Heart left ventricle (tissue), 16 donors: ENCODE measurements at regions not wholly inside any gene's neighbourhood (a gene's known extent, or its start where the extent isn't known, plus 50 kb on each side); places are given as distances from the start of the nearest gene placed in this dataset.

ENCODE experiments used
- ATAC-seq, 4 donors: fragments of 200-7000 bp; cut with Tn5 transposase; one replicate each; pipeline ENCODE4 v1.9.1; 2020 to 2022; ENCODE audit warnings: moderate library complexity in 4 of 4, mild to moderate bottlenecking in 3 of 4, moderate number of reproducible peaks in 1 of 4
- DNase-seq, 5 donors: peaks; one replicate each; pipeline ENCODE4 v3.0.0-alpha.2; 2020
- H3K27ac ChIP-seq, 12 donors: fragments of 200-600 bp; sonication (generic) in 4 of 12; one replicate each; pipeline versions ENCODE4 v1.5.0 to v1.8.0; 2016 to 2022; ENCODE audit warnings: mild to moderate bottlenecking in 2 of 12
- H3K27me3 ChIP-seq, 9 donors: fragments of 200-600 bp; sonication (generic) in 2 of 9; one replicate each; pipeline versions ENCODE4 v1.5.1 to v1.8.0; 2016 to 2022; ENCODE audit warnings: mild to moderate bottlenecking in 3 of 9
- H3K36me3 ChIP-seq, 9 donors: fragments of 200-600 bp; sonication (generic) in 2 of 9; one replicate each; pipeline versions ENCODE4 v1.5.0 to v1.8.0; 2018 to 2022; ENCODE audit warnings: mild to moderate bottlenecking in 2 of 9
- H3K4me1 ChIP-seq, 12 donors: fragments of 200-600 bp; sonication (generic) in 4 of 12; one replicate each; pipeline versions ENCODE4 v1.5.0 to v1.8.0; 2016 to 2022; ENCODE audit warnings: mild to moderate bottlenecking in 3 of 12
- H3K4me3 ChIP-seq, 12 donors: fragments of 200-600 bp; sonication (generic) in 4 of 12; one replicate each; pipeline versions ENCODE4 v1.5.0 to v1.8.0; 2017 to 2022; ENCODE audit warnings: mild to moderate bottlenecking in 9 of 12, moderate library complexity in 4 of 12
- H3K9me3 ChIP-seq, 12 donors: fragments of 200-600 bp; sonication (generic) in 4 of 12; one replicate each; pipeline versions ENCODE4 v1.5.0 to v1.8.0; 2016 to 2022; ENCODE audit warnings: mild to moderate bottlenecking in 1 of 12
- CTCF ChIP-seq, 12 donors: fragments of 200-600 bp; sonication (generic) in 4 of 12; IDR thresholded peaks; one replicate each; pipeline versions ENCODE4 v1.5.0 to v1.8.0; 2018 to 2022; ENCODE audit warnings: antibody characterized with exemption in 12 of 12, mild to moderate bottlenecking in 5 of 12
- POLR2A ChIP-seq, 2 donors: fragments of 450-650 bp; IDR thresholded peaks; one replicate each; pipeline ENCODE4 v1.6.1; 2017; ENCODE audit warnings: antibody characterized with exemption in 2 of 2, mild to moderate bottlenecking in 2 of 2, moderate library complexity in 2 of 2
- WGBS, 4 donors: extraction: QIAGEN DNeasy Blood & Tissue Kit in 2 of 4; methylation state at CpG; one replicate each; pipeline versions ENCODE4 v1.1.5 to v1.1.7; 2013 to 2018; 5-methylcytosine and 5-hydroxymethylcytosine counted together
- intact Hi-C, 10 donors: fragments of 100-400 bp; cut with DNase I; formaldehyde crosslinking; loops; one replicate each; pipeline versions ENCODE4 v1.11.1 to v1.14.2; 2022
- donor health status: ischemic (EF 13 %, LVEDD 7.1; RV severe dilation, severe dysfunction).
- donor health status: healthy with polysubstance abuse.
- donor health status: DM: no; HTN: yes; CAD: no.
- donor health status: DM: no; HTN: no; CAD: no.
- donor health status: ischemic (EF 25% LVEDD 6.9; RV normal size, moderate dysfunction).
- donor health status: ischemic (EF 25% LVEDD 5.7; RV mildly dilated, moderate dysfunction).
- donor health status: healthy.
- donor health status: DM: yes; HTN: yes; CAD: no.
- donor health status: ischemic (EF 35%, LVEDD 5.7; RV mildly dilated, moderate dysfunction).
- donor health status: nonischemic (EF 11% LVEDD 7.7; RV severe dilation, severe dysfunction).
- donor health status: DM: yes; HTN: yes; CAD: no.
- donor health status: PGD.
- donor health status: ischemic (EF 29% LVEDD 5.4; RV normal size, mild dysfunction).
- donor health status: nonischemic (EF 23%, LVEDD 6.1; RV moderate dilation, normal function).

- ATAC-seq (no peak), DNase-seq (no peak)
- TF ChIP-seq CTCF (IDR thresholded peaks at IDR 0.05) (no peak), POLR2A (IDR thresholded peaks at IDR 0.05) (no peak)
- Histone ChIP-seq H3K4me1 (peaks cover 0 to 12% (median 0%) of the 10 kb centered on the region in 12 donors), H3K27ac (no peak overlapping the region), H3K36me3 (no peaks in the 10 kb centered on the region), H3K27me3 (no peaks in the 10 kb centered on the region), H3K4me3 (no peak overlapping the region), H3K9me3 (no peaks in the 10 kb centered on the region)
- intact Hi-C loops = no loop called here
- 90 to 100% (median 95%) methylated on average over 1 of the region's 1 CpG for WGBS, 4 donors
Measured at GRCh38 chr6:14934013-14934412, 311.9 kb upstream of the JARID2 start.

- no peak for DNase-seq
- H3K4me1 ChIP-seq = peaks cover 0 to 11% (median 0%) of the 10 kb centered on the region in 12 donors
Measured at GRCh38 chr6:14934844-14935243, 311.0 kb upstream of the JARID2 start.

GRCh38 chr6:14936861-14937260 lies 309.0 kb upstream of the JARID2 start:
- Histone ChIP-seq H3K27me3 (no peaks in the 10 kb centered on the region), H3K4me3 (no peak overlapping the region), H3K9me3 (no peaks in the 10 kb centered on the region), H3K36me3 (no peaks in the 10 kb centered on the region), H3K27ac (no peak overlapping the region), H3K4me1 (peaks cover 0 to 11% (median 0%) of the 10 kb centered on the region in 12 donors)
- WGBS, 4 donors = 93 to 95% (median 94%) methylated on average over 2 of the region's 2 CpGs
- TF ChIP-seq CTCF (IDR thresholded peaks at IDR 0.05) = no peak
- no peak for TF ChIP-seq POLR2A (IDR thresholded peaks at IDR 0.05)
- DNase-seq (no peak), ATAC-seq (no peak)
- intact Hi-C loops = no loop called here

More at GRCh38 chr6:14934844-14935243, 311.0 kb upstream of the JARID2 start:
- H3K27ac ChIP-seq = no peak overlapping the region
- no peaks in the 10 kb centered on the region for H3K9me3 ChIP-seq
- intact Hi-C loops = no loop called here
- no peaks in the 10 kb centered on the region for H3K36me3 ChIP-seq
- no peak for ATAC-seq
- WGBS, 4 donors = 60 to 78% (median 62%) methylated on average over 4 of the region's 4 CpGs
- no peak for TF ChIP-seq CTCF (IDR thresholded peaks at IDR 0.05)
- TF ChIP-seq POLR2A (IDR thresholded peaks at IDR 0.05) = no peak
- no peak overlapping the region for H3K4me3 ChIP-seq
- H3K27me3 ChIP-seq = no peaks in the 10 kb centered on the region

GRCh38 chr6:14943116-14943515 lies 302.8 kb upstream of the JARID2 start:
- ATAC-seq = no peak
- WGBS, 4 donors = 96 to 98% (median 96%) methylated on average over 3 of the region's 3 CpGs
- intact Hi-C loops = no loop called here

GRCh38 chr6:14944593-14944992 lies 301.3 kb upstream of the JARID2 start:
- no peak overlapping the region for H3K4me3 ChIP-seq
- no peak overlapping the region for H3K27ac ChIP-seq
- no peak for ATAC-seq
- no peaks in the 10 kb centered on the region for H3K9me3 ChIP-seq
- peaks cover 0 to 8% (median 0%) of the 10 kb centered on the region in 12 donors for H3K4me1 ChIP-seq
- no peaks in the 10 kb centered on the region for H3K27me3 ChIP-seq
- intact Hi-C loops = no loop called here
- no peaks in the 10 kb centered on the region for H3K36me3 ChIP-seq
- no peak for DNase-seq
- no peak for TF ChIP-seq POLR2A (IDR thresholded peaks at IDR 0.05)
- no peak for TF ChIP-seq CTCF (IDR thresholded peaks at IDR 0.05)

More at GRCh38 chr6:14943116-14943515, 302.8 kb upstream of the JARID2 start:
- Histone ChIP-seq H3K4me1 (peaks cover 0 to 8% (median 0%) of the 10 kb centered on the region in 12 donors), H3K27me3 (no peaks in the 10 kb centered on the region), H3K9me3 (no peaks in the 10 kb centered on the region), H3K27ac (no peak overlapping the region), H3K36me3 (no peaks in the 10 kb centered on the region), H3K4me3 (no peak overlapping the region)
- no peak for DNase-seq
- TF ChIP-seq POLR2A (IDR thresholded peaks at IDR 0.05) = no peak
